GM23338 (cell line): ENCODE measurements at regions not wholly inside any gene's neighbourhood (a gene's known extent, or its start where the extent isn't known, plus 50 kb on each side); places are given as distances from the start of the nearest gene placed in this dataset.

ENCODE experiments used
- ATAC-seq: fragments of 200-7000 bp; cut with Tn5 transposase; 3 replicates; pipeline ENCODE4 v1.9.1; 2020
- DNase-seq: peaks from one replicate; pipeline ENCODE4 v3.0.0-alpha.2; 2015; ENCODE audit warnings: low spot score
- H2AFZ ChIP-seq: fragments of 200-600 bp; sonication (generic); 2 replicates; pipeline ENCODE4 v1.8.0; 2016; ENCODE audit warnings: antibody characterized with exemption, mild to moderate bottlenecking, moderate library complexity
- H3F3A ChIP-seq: fragments of 200-600 bp; sonication (generic); replicated peaks from 2 replicates; pipeline ENCODE4 v1.8.0; 2017; ENCODE audit warnings: antibody characterized with exemption, mixed run types, low read depth
- H3K27ac ChIP-seq: fragments of 200-600 bp; sonication (generic); 2 replicates; pipeline ENCODE4 v1.6.1; 2016; ENCODE audit warnings: low read depth
- H3K27me3 ChIP-seq: fragments of 200-600 bp; sonication (generic); 2 replicates; pipeline ENCODE4 v1.8.0; 2016; ENCODE audit warnings: mild to moderate bottlenecking, mixed run types, moderate library complexity; ENCODE audit not compliant: insufficient read depth
- H3K36me3 ChIP-seq: fragments of 200-600 bp; sonication (generic); 2 replicates; pipeline ENCODE4 v1.8.0; 2016; ENCODE audit warnings: mild to moderate bottlenecking; ENCODE audit not compliant: insufficient read depth
- H3K4me1 ChIP-seq: fragments of 200-600 bp; sonication (generic); 2 replicates; pipeline ENCODE4 v1.8.0; 2016; ENCODE audit warnings: mild to moderate bottlenecking, moderate library complexity; ENCODE audit not compliant: insufficient read depth
- H3K4me2 ChIP-seq: fragments of 200-600 bp; sonication (generic); 2 replicates; pipeline ENCODE4 v1.7.1; 2017; ENCODE audit warnings: mixed run types
- H3K4me3 ChIP-seq: fragments of 200-600 bp; sonication (generic); 2 replicates; pipeline ENCODE4 v1.6.1; 2016; ENCODE audit warnings: mixed run types
- H3K79me2 ChIP-seq: fragments of 200-600 bp; sonication (generic); replicated peaks from 2 replicates; pipeline ENCODE4 v1.8.0; 2017; ENCODE audit warnings: mild to moderate bottlenecking; ENCODE audit not compliant: insufficient read depth
- H3K9me2 ChIP-seq: fragments of 200-600 bp; sonication (generic); 2 replicates; pipeline ENCODE4 v1.8.0; 2017; ENCODE audit not compliant: insufficient read depth
- H4K20me1 ChIP-seq: fragments of 200-600 bp; sonication (generic); replicated peaks from 2 replicates; pipeline ENCODE4 v1.8.0; 2017; ENCODE audit warnings: mild to moderate bottlenecking; ENCODE audit not compliant: insufficient read depth
- H3K27ac Mint-ChIP-seq: 2 replicates; pipeline ENCODE4 v1.8.0; 2020; ENCODE audit warnings: inconsistent platforms, mild to moderate bottlenecking, moderate library complexity, mixed read lengths
- H3K27me3 Mint-ChIP-seq: 3 replicates; pipeline ENCODE4 v1.8.0; 2022; ENCODE audit warnings: low read depth, mild to moderate bottlenecking, moderate library complexity, mixed read lengths, inconsistent platforms; ENCODE audit not compliant: insufficient read depth, poor library complexity
- H3K36me3 Mint-ChIP-seq: 3 replicates; pipeline ENCODE4 v1.8.0; 2021; ENCODE audit warnings: low read depth, mild to moderate bottlenecking, inconsistent platforms, moderate library complexity, mixed read lengths
- H3K4me1 Mint-ChIP-seq: 3 replicates; pipeline ENCODE4 v1.8.0; 2020; ENCODE audit warnings: mild to moderate bottlenecking, inconsistent platforms, mixed read lengths
- H3K4me3 Mint-ChIP-seq: 3 replicates; pipeline ENCODE4 v1.8.0; 2021; ENCODE audit warnings: moderate library complexity, mild to moderate bottlenecking, inconsistent platforms, mixed read lengths
- H3K9me3 Mint-ChIP-seq: 3 replicates; pipeline ENCODE4 v1.8.0; 2020; ENCODE audit warnings: moderate library complexity, mild to moderate bottlenecking, inconsistent platforms, mixed read lengths
- CREB1 ChIP-seq: fragments of 250-450 bp; sonication (Bioruptor Pico); IDR thresholded peaks from 2 replicates; pipeline ENCODE4 v1.5.0; 2020; ENCODE audit warnings: low read depth, mild to moderate bottlenecking, moderate library complexity
- CTCF ChIP-seq, 2 experiments: fragments of 200-600 bp in 1 of 2; sonication (generic) in 1 of 2; conservative IDR thresholded peaks; 2 replicates each; pipeline versions ENCODE4 v1.5.1 to v1.6.1; 2016 to 2017; ENCODE audit warnings: antibody characterized with exemption in 2 of 2, low read depth in 2 of 2, mild to moderate bottlenecking in 2 of 2, moderate library complexity in 1 of 2
- EZH2 ChIP-seq: fragments of 200-600 bp; sonication (generic); IDR thresholded peaks from one replicate; pipeline ENCODE4 v1.8.0; 2017; ENCODE audit warnings: antibody characterized with exemption, mild to moderate bottlenecking, low read depth; ENCODE audit not compliant: unreplicated experiment
- EZH2phosphoT487 ChIP-seq: fragments of 200-600 bp; sonication (generic); IDR thresholded peaks from one replicate; pipeline ENCODE4 v1.8.1; 2018; ENCODE audit warnings: antibody characterized with exemption; ENCODE audit not compliant: unreplicated experiment
- JUNB ChIP-seq: IDR thresholded peaks from one replicate; pipeline ENCODE4 v1.6.1; 2016; ENCODE audit warnings: antibody characterized with exemption; ENCODE audit not compliant: unreplicated experiment
- NANOG ChIP-seq: IDR thresholded peaks from 2 replicates; pipeline ENCODE4 v1.6.1; 2016; ENCODE audit warnings: antibody characterized with exemption, borderline replicate concordance
- POLR2AphosphoS5 ChIP-seq: IDR thresholded peaks from 2 replicates; pipeline ENCODE4 v1.6.1; 2016; ENCODE audit warnings: antibody characterized with exemption, low read depth
- STAT1 ChIP-seq: IDR thresholded peaks from one replicate; pipeline ENCODE4 v1.6.1; 2016; ENCODE audit warnings: antibody characterized with exemption; ENCODE audit not compliant: unreplicated experiment
- ZNF114 ChIP-seq: fragments of 250-450 bp; sonication (Bioruptor Pico); IDR thresholded peaks from 2 replicates; pipeline ENCODE4 v1.5.0; 2020; ENCODE audit warnings: mild to moderate bottlenecking, moderate library complexity
- ZNF331 ChIP-seq: fragments of 250-450 bp; sonication (Bioruptor Pico); IDR thresholded peaks from 2 replicates; pipeline ENCODE4 v1.5.0; 2020; ENCODE audit warnings: low read depth, mild to moderate bottlenecking, moderate library complexity
- TF ChIP-seq, protein P1 (sequence below): fragments of 250-450 bp; sonication (Bioruptor Pico); IDR thresholded peaks from 2 replicates; pipeline ENCODE4 v1.5.0; 2020; ENCODE audit warnings: mild to moderate bottlenecking, moderate library complexity
- TF ChIP-seq, protein P2 (sequence below): IDR thresholded peaks from 2 replicates; pipeline ENCODE4 v1.6.1; 2016; ENCODE audit warnings: antibody characterized with exemption
- TF ChIP-seq, protein P3 (sequence below): IDR thresholded peaks from one replicate; pipeline ENCODE4 v1.6.1; 2018; ENCODE audit warnings: antibody characterized with exemption; ENCODE audit not compliant: unreplicated experiment

DNA sequence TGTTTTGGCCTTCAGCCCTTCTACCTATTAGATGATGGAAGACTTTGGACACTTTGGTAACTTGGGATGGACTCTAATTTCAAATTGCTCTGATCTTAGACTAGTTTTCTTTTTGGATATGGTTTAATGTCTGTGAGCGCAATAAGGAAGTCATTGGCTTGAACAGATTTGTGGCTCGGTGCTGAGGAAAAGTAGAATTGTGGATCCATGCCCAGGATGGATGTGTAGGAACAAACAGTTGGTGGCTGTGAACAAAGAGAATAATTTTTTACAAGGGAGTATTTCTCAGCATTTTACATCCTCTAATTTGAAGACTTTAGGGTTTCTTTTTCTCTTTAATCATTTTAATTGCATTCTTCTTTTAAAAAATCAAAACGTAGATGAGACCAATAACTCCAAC is 327.1 kb downstream of the GLUD2 start:
- no peaks in the 10 kb centered on the region for H3K4me1 ChIP-seq
- no peak for ATAC-seq
- no peak overlapping the region for H3K4me2 ChIP-seq
- no peaks in the 10 kb centered on the region for H4K20me1 ChIP-seq
- TF ChIP-seq ZNF114, result no peak
- no peak for TF ChIP-seq STAT1
- TF ChIP-seq, protein P1, sequence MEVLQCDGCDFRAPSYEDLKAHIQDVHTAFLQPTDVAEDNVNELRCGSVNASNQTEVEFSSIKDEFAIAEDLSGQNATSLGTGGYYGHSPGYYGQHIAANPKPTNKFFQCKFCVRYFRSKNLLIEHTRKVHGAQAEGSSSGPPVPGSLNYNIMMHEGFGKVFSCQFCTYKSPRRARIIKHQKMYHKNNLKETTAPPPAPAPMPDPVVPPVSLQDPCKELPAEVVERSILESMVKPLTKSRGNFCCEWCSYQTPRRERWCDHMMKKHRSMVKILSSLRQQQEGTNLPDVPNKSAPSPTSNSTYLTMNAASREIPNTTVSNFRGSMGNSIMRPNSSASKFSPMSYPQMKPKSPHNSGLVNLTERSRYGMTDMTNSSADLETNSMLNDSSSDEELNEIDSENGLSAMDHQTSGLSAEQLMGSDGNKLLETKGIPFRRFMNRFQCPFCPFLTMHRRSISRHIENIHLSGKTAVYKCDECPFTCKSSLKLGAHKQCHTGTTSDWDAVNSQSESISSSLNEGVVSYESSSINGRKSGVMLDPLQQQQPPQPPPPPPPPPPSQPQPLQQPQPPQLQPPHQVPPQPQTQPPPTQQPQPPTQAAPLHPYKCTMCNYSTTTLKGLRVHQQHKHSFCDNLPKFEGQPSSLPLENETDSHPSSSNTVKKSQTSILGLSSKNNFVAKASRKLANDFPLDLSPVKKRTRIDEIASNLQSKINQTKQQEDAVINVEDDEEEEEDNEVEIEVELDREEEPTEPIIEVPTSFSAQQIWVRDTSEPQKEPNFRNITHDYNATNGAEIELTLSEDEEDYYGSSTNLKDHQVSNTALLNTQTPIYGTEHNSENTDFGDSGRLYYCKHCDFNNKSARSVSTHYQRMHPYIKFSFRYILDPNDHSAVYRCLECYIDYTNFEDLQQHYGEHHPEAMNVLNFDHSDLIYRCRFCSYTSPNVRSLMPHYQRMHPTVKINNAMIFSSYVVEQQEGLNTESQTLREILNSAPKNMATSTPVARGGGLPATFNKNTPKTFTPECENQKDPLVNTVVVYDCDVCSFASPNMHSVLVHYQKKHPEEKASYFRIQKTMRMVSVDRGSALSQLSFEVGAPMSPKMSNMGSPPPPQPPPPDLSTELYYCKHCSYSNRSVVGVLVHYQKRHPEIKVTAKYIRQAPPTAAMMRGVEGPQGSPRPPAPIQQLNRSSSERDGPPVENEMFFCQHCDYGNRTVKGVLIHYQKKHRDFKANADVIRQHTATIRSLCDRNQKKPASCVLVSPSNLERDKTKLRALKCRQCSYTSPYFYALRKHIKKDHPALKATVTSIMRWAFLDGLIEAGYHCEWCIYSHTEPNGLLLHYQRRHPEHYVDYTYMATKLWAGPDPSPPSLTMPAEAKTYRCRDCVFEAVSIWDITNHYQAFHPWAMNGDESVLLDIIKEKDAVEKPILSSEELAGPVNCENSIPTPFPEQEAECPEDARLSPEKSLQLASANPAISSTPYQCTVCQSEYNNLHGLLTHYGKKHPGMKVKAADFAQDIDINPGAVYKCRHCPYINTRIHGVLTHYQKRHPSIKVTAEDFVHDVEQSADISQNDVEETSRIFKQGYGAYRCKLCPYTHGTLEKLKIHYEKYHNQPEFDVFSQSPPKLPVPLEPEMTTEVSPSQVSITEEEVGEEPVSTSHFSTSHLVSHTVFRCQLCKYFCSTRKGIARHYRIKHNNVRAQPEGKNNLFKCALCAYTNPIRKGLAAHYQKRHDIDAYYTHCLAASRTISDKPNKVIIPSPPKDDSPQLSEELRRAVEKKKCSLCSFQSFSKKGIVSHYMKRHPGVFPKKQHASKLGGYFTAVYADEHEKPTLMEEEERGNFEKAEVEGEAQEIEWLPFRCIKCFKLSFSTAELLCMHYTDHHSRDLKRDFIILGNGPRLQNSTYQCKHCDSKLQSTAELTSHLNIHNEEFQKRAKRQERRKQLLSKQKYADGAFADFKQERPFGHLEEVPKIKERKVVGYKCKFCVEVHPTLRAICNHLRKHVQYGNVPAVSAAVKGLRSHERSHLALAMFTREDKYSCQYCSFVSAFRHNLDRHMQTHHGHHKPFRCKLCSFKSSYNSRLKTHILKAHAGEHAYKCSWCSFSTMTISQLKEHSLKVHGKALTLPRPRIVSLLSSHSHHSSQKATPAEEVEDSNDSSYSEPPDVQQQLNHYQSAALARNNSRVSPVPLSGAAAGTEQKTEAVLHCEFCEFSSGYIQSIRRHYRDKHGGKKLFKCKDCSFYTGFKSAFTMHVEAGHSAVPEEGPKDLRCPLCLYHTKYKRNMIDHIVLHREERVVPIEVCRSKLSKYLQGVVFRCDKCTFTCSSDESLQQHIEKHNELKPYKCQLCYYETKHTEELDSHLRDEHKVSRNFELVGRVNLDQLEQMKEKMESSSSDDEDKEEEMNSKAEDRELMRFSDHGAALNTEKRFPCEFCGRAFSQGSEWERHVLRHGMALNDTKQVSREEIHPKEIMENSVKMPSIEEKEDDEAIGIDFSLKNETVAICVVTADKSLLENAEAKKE (CRISPR knock-in tag), result no peak
- TF ChIP-seq JUNB, result no peak
- TF ChIP-seq ZNF331 (CRISPR knock-in tag), result no peak
- no peak for TF ChIP-seq NANOG
- TF ChIP-seq, protein P2, sequence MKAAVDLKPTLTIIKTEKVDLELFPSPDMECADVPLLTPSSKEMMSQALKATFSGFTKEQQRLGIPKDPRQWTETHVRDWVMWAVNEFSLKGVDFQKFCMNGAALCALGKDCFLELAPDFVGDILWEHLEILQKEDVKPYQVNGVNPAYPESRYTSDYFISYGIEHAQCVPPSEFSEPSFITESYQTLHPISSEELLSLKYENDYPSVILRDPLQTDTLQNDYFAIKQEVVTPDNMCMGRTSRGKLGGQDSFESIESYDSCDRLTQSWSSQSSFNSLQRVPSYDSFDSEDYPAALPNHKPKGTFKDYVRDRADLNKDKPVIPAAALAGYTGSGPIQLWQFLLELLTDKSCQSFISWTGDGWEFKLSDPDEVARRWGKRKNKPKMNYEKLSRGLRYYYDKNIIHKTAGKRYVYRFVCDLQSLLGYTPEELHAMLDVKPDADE, result no peak
- TF ChIP-seq, protein P3, sequence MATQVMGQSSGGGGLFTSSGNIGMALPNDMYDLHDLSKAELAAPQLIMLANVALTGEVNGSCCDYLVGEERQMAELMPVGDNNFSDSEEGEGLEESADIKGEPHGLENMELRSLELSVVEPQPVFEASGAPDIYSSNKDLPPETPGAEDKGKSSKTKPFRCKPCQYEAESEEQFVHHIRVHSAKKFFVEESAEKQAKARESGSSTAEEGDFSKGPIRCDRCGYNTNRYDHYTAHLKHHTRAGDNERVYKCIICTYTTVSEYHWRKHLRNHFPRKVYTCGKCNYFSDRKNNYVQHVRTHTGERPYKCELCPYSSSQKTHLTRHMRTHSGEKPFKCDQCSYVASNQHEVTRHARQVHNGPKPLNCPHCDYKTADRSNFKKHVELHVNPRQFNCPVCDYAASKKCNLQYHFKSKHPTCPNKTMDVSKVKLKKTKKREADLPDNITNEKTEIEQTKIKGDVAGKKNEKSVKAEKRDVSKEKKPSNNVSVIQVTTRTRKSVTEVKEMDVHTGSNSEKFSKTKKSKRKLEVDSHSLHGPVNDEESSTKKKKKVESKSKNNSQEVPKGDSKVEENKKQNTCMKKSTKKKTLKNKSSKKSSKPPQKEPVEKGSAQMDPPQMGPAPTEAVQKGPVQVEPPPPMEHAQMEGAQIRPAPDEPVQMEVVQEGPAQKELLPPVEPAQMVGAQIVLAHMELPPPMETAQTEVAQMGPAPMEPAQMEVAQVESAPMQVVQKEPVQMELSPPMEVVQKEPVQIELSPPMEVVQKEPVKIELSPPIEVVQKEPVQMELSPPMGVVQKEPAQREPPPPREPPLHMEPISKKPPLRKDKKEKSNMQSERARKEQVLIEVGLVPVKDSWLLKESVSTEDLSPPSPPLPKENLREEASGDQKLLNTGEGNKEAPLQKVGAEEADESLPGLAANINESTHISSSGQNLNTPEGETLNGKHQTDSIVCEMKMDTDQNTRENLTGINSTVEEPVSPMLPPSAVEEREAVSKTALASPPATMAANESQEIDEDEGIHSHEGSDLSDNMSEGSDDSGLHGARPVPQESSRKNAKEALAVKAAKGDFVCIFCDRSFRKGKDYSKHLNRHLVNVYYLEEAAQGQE, result no peak
- no peak for TF ChIP-seq CTCF (conservative IDR thresholded peaks at IDR 0.05; ENCODE audit: low read depth in 2 of 2)
- no peak for TF ChIP-seq POLR2AphosphoS5
- TF ChIP-seq EZH2, result no peak
- no peak for TF ChIP-seq CREB1 (CRISPR knock-in tag)
- no peak for TF ChIP-seq EZH2phosphoT487
- H3K4me3 Mint-ChIP-seq, result no peak overlapping the region
- no peaks in the 10 kb centered on the region for H3K36me3 Mint-ChIP-seq
- no peaks in the 10 kb centered on the region for H3K79me2 ChIP-seq
- no peaks in the 10 kb centered on the region for H3K36me3 ChIP-seq
- H3K27me3 Mint-ChIP-seq, result no peaks in the 10 kb centered on the region
- no peaks in the 10 kb centered on the region for H3K27me3 ChIP-seq
- H3K9me3 Mint-ChIP-seq, result no peaks in the 10 kb centered on the region; the same call in 2 of the 3 replicates
- H3K27ac ChIP-seq, result no peak overlapping the region
- no peak overlapping the region for H2AFZ ChIP-seq
- H3F3A ChIP-seq, result no peaks in the 10 kb centered on the region
- H3K4me1 Mint-ChIP-seq, result no peaks in the 10 kb centered on the region
- H3K9me2 ChIP-seq, result no peaks in the 10 kb centered on the region
- H3K4me3 ChIP-seq, result no peak overlapping the region
- DNase-seq, result no peak
- H3K27ac Mint-ChIP-seq, result no peak overlapping the region
